Immature natural killer cell (primary cell): ENCODE measurements at regions not wholly inside any gene's neighbourhood (a gene's known extent, or its start where the extent isn't known, plus 50 kb on each side); places are given as distances from the start of the nearest gene placed in this dataset.
"Not testable (repeated sequence)": the region's sequence is repeated elsewhere in the genome, so short reads cannot be mapped to it uniquely, and the experiment has no call there.

Experiments used
- DNase-seq, 3 donors: peaks; one replicate each; pipeline ENCODE4 v3.0.0; 2022; ENCODE audit warnings: mixed read lengths in 1 of 3
- H3K27ac Mint-ChIP-seq, 6 donors: one replicate each; pipeline ENCODE4 v1.8.0; 2020; ENCODE audit warnings: mixed read lengths in 6 of 6, mild to moderate bottlenecking in 5 of 6, inconsistent platforms in 4 of 6, moderate library complexity in 3 of 6
- H3K27me3 Mint-ChIP-seq, 3 donors: one replicate each; pipeline ENCODE4 v1.8.0; 2020 to 2021; ENCODE audit warnings: low read depth in 3 of 3, mild to moderate bottlenecking in 3 of 3, mixed read lengths in 3 of 3, moderate library complexity in 3 of 3, inconsistent platforms in 1 of 3
- H3K36me3 Mint-ChIP-seq, 3 donors: one replicate each; pipeline ENCODE4 v1.8.0; 2020; ENCODE audit warnings: mixed read lengths in 3 of 3, inconsistent platforms in 2 of 3, mild to moderate bottlenecking in 2 of 3
- H3K4me1 Mint-ChIP-seq, 2 donors: one replicate each; pipeline ENCODE4 v1.8.0; 2020; ENCODE audit warnings: inconsistent platforms in 2 of 2, mild to moderate bottlenecking in 2 of 2, mixed read lengths in 2 of 2, moderate library complexity in 1 of 2
- H3K4me3 Mint-ChIP-seq, 5 donors: one replicate each; pipeline ENCODE4 v1.8.0; 2020; ENCODE audit warnings: mild to moderate bottlenecking in 5 of 5, mixed read lengths in 5 of 5, inconsistent platforms in 3 of 5, moderate library complexity in 3 of 5
- H3K9me3 Mint-ChIP-seq, 6 donors: one replicate each; pipeline ENCODE4 v1.8.0; 2020; ENCODE audit warnings: mild to moderate bottlenecking in 6 of 6, mixed read lengths in 6 of 6, inconsistent platforms in 4 of 6, moderate library complexity in 3 of 6

DNA sequence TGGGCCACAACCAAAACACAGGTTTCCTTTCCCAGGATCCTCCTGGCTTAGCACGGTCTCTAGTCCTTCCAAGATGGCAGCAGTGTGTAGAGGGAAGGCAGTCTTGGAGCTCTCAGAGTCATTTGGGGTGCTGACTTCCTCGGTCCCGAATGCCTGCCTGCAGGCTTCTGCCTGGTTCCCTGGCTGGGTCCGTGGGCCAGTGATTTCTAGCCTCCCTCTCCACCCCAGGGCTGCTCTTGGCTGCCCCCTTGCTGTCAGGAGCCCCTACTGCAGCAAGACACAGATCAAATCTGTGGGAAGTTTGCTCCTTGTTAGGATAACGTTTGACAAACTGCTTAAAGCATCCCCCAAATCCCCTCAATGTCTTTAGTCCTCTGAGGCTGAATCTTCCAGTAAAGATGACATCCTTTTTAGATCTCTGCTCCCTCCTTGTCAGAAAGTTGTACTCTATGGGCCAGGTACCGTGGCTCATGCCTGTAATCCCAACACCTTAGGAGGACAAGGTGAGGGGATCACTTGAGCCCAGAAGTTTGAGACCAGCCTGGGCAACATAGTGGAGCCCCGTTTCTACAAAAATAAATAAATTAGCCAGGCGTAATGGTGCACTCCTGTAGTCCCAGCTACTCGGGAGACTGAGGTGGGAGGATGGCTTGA lies 272.5 kb downstream of the RRAGC start:
- peak overlapping the region in 1 of 6 donors; percentile 22 for H3K27ac Mint-ChIP-seq

GRCh38 chr1:38585971-38586370 lies 273.6 kb downstream of the RRAGC start:
- no peaks in the 10 kb centered on the region for H3K4me1 Mint-ChIP-seq
- no peaks in the 10 kb centered on the region for H3K36me3 Mint-ChIP-seq
- H3K27me3 Mint-ChIP-seq = peaks cover 1 to 6% (median 3%) of the 10 kb centered on the region in 3 donors
- no peak overlapping the region for H3K27ac Mint-ChIP-seq
- no peak for DNase-seq
- no peaks in the 10 kb centered on the region for H3K9me3 Mint-ChIP-seq
- no peak overlapping the region for H3K4me3 Mint-ChIP-seq

More for the DNA sequence above, 272.5 kb downstream of the RRAGC start:
- Mint-ChIP-seq H3K9me3 (peaks cover 0 to under 1% (median 0%) of the 10 kb centered on the region in 6 donors), H3K27me3 (peaks cover 1 to 6% (median 3%) of the 10 kb centered on the region in 3 donors), H3K4me3 (no peak overlapping the region), H3K36me3 (no peaks in the 10 kb centered on the region), H3K4me1 (no peaks in the 10 kb centered on the region)
- peak; percentile 25 to 26 (median 26) for DNase-seq

DNA sequence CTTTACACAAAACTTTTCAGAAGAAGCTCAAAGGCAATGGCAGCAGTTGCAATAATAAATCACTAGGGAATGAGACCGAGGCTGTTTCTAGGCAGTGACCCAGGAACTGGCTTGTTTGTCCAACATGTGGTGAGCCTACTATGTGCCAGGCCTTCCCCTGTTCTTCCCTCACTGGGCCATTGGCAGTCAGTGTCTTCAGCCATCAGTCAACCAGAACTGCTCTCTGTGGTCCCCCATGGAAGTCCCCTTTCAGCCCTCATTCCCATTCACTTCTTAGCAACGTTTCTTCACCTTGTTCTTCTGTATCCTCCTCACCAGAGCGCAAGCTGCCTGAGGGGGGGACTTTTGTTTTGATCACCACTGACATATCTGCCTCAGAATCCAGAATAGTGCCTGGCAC lies 274.1 kb downstream of the RRAGC start:
- no peaks in the 10 kb centered on the region for H3K4me1 Mint-ChIP-seq
- H3K9me3 Mint-ChIP-seq = no peaks in the 10 kb centered on the region
- peaks cover 1 to 11% (median 3%) of the 10 kb centered on the region in 3 donors for H3K27me3 Mint-ChIP-seq
- DNase-seq = no peak
- H3K4me3 Mint-ChIP-seq = no peak overlapping the region
- no peaks in the 10 kb centered on the region for H3K36me3 Mint-ChIP-seq
- no peak overlapping the region for H3K27ac Mint-ChIP-seq

- no peak overlapping the region for H3K4me3 Mint-ChIP-seq
- H3K9me3 Mint-ChIP-seq = no peaks in the 10 kb centered on the region
- DNase-seq = no peak
- no peaks in the 10 kb centered on the region for H3K36me3 Mint-ChIP-seq
- H3K27ac Mint-ChIP-seq = no peak overlapping the region
- peaks cover 3 to 9% (median 6%) of the 10 kb centered on the region in 3 donors for H3K27me3 Mint-ChIP-seq
- no peaks in the 10 kb centered on the region for H3K4me1 Mint-ChIP-seq
Observed at GRCh38 chr1:38584448-38585355, 274.9 kb downstream of the RRAGC start.

GRCh38 chr1:38583287-38583686 lies 276.3 kb downstream of the RRAGC start:
- H3K27me3 Mint-ChIP-seq = peaks cover 4 to 14% (median 8%) of the 10 kb centered on the region in 3 donors
- H3K9me3 Mint-ChIP-seq, H3K4me1 Mint-ChIP-seq, DNase-seq, H3K27ac Mint-ChIP-seq, H3K36me3 Mint-ChIP-seq, H3K4me3 Mint-ChIP-seq: not testable (repeated sequence)

DNA sequence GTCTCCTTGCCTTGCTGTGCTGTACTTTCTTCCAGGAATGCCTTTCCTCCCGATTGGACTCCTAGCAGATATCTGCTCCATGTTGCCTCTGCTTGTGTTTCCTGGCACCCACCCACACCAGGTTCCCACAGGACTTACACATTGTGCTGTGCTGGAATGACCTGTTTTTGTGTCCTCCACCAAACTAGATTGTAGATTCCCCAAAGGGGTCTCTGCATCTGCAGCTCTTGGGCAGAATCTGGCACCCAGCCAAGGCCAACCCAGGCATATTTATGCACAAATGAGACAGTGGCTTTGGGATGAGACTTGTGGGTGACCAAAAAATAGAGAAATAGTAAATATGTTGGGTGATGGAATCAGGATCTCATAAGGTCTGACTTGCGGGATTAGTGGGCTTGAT lies 278.2 kb downstream of the RRAGC start:
- H3K36me3 Mint-ChIP-seq = no peaks in the 10 kb centered on the region
- H3K4me1 Mint-ChIP-seq = peaks cover 3 to 6% of the 10 kb centered on the region in 2 donors
- no peak for DNase-seq
- no peak overlapping the region for H3K27ac Mint-ChIP-seq
- H3K9me3 Mint-ChIP-seq = no peaks in the 10 kb centered on the region
- H3K4me3 Mint-ChIP-seq = no peak overlapping the region
- H3K27me3 Mint-ChIP-seq = peaks cover 7 to 18% (median 10%) of the 10 kb centered on the region in 3 donors

DNA sequence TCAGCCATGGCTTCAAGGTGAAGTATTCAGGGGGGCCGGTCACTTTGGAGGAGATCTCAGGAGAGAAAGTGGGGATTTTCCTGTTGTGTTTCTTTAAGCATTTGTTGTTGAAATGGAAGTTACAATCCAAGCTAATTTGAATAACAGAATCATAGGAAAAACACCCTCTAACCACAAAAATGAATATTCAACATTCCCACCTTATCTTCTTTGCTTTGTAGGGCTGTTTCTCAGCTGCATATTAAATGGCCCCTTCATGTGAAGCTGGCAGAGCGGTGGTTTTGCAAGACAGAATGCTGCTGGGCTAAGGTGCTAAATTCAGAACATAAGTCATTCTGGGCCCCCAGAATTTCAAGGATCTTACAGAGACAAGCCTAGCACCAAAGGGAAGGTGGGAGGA lies 279.0 kb downstream of the RRAGC start:
- Mint-ChIP-seq H3K4me3 (no peak overlapping the region), H3K4me1 (peaks cover 3 to 6% of the 10 kb centered on the region in 2 donors), H3K27ac (no peak overlapping the region), H3K36me3 (no peaks in the 10 kb centered on the region), H3K9me3 (no peaks in the 10 kb centered on the region), H3K27me3 (peaks cover 7 to 18% (median 10%) of the 10 kb centered on the region in 3 donors)
- no peak for DNase-seq

GRCh38 chr1:38579056-38579455 lies 280.5 kb downstream of the RRAGC start:
- Mint-ChIP-seq H3K4me1 (peaks cover 3 to 6% of the 10 kb centered on the region in 2 donors), H3K27ac (no peak overlapping the region), H3K27me3 (peaks cover 7 to 20% (median 13%) of the 10 kb centered on the region in 3 donors), H3K9me3 (no peaks in the 10 kb centered on the region), H3K4me3 (no peak overlapping the region), H3K36me3 (no peaks in the 10 kb centered on the region)
- DNase-seq = no peak

DNA sequence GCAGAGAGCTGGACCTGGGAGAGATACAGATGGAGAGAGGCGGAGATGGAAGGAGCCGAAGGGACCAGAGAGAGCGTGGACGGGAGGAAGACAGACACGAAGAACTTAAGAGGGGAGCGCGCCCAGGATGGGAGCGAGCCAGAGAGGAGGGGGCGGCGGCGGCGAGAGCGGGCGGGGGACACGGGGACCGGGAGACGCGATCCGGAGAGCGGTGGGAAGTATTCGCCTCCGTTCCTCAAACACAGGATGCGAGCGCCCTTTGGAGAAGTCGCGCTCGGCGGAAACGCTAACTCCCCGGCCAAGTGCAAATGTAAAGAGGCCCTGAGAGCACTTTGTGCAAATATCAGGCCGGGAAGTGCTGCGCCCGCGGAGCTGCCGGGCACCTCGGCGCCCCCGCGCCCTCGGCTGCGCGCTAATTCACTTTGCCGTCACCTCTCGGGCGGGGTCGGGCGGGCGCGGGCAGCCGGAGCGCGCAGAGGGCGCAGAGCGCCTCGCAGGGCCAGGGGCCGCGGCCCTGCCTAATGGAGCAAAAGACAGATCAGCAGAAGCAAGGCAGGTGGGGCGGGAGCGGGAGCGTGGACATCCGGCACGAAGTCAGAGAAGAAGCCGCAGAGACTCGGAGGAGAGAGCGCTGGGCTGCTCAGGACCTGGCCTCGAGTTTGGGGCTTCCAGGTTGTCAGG lies 281.2 kb downstream of the RRAGC start:
- DNase-seq = no peak
- Mint-ChIP-seq H3K27me3 (peaks cover 7 to 20% (median 13%) of the 10 kb centered on the region in 3 donors), H3K4me1 (peaks cover 3 to 6% of the 10 kb centered on the region in 2 donors), H3K9me3 (no peaks in the 10 kb centered on the region), H3K4me3 (peak overlapping the region in 2 of 5 donors; percentile 10 to 30), H3K36me3 (no peaks in the 10 kb centered on the region), H3K27ac (no peak overlapping the region)

DNA sequence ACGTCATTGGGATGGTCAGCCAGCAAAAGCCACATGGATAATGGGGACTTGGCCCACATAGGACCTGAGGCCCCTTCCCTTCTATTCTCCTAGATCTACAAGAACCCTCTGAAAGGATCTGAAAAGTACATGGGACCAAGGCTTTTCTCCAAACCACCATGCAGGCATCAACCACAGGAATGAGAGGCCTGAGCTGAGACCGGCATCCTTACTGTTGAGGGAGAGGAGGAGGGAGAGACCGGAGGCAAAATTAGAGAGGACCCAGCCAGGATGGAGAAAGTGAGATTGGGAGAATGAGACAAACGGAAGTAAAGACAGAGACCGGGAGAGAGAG lies 281.7 kb downstream of the RRAGC start:
- peaks cover 7 to 20% (median 13%) of the 10 kb centered on the region in 3 donors for H3K27me3 Mint-ChIP-seq

DNA sequence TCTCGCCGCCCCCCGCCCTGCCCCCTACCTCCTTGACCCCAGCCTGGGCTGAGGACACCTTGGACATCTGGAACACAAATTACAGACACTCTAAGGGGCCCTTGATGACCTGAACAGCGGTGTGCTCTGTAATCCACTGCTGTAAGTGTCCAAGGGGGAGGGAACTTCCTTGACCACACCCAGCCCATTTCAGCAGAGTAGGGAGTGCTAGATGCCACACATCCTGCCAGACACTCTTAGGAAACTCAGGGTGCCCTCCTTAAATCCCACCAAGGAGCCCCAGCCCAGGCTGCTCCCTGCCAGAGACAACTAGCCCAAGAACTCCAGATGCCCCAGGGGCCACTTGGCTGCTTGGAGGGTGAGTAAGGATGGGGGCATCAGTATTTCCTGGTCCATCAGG lies 282.2 kb downstream of the RRAGC start:
- no peak overlapping the region for H3K4me3 Mint-ChIP-seq
- H3K9me3 Mint-ChIP-seq = no peaks in the 10 kb centered on the region
- H3K36me3 Mint-ChIP-seq = no peaks in the 10 kb centered on the region
- H3K27me3 Mint-ChIP-seq = peaks cover 7 to 22% (median 13%) of the 10 kb centered on the region in 3 donors
- H3K27ac Mint-ChIP-seq = no peak overlapping the region
- H3K4me1 Mint-ChIP-seq = peaks cover 3 to 6% of the 10 kb centered on the region in 2 donors
- DNase-seq = no peak

More for the DNA sequence above, 281.7 kb downstream of the RRAGC start:
- H3K9me3 Mint-ChIP-seq = no peaks in the 10 kb centered on the region
- H3K4me3 Mint-ChIP-seq = peak overlapping the region in 1 of 5 donors; percentile 30
- no peak overlapping the region for H3K27ac Mint-ChIP-seq
- H3K4me1 Mint-ChIP-seq = peaks cover 3 to 6% of the 10 kb centered on the region in 2 donors
- DNase-seq = no peak
- no peaks in the 10 kb centered on the region for H3K36me3 Mint-ChIP-seq

GRCh38 chr1:38576241-38576640 lies 283.3 kb downstream of the RRAGC start:
- Mint-ChIP-seq H3K4me3 (no peak overlapping the region), H3K27ac (no peak overlapping the region), H3K4me1 (peaks cover 3 to 6% of the 10 kb centered on the region in 2 donors), H3K9me3 (no peaks in the 10 kb centered on the region), H3K36me3 (no peaks in the 10 kb centered on the region), H3K27me3 (peaks cover 7 to 28% (median 15%) of the 10 kb centered on the region in 3 donors)
- no peak for DNase-seq

DNA sequence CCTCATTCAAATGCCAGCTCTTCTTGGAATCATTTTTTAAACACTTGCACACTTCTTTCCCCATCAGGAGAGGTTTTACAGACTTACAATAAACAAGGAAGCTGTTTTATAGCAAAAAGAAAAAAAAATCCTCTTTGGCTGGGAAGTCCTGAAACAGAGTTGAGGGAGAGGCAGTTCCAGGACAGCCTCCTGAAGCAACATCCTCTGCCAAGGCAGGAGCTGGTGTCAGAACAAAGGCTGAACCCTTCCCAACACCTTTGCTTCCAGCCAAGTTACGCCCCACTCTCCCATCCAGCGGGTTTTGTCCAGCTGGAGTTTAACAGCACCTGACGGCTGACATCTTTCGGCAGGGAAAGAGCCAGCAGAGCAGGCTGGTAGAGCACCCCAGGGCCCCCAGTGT lies 287.8 kb downstream of the RRAGC start:
- DNase-seq = no peak
- Mint-ChIP-seq H3K27ac (no peak overlapping the region), H3K4me3 (no peak overlapping the region), H3K4me1 (no peaks in the 10 kb centered on the region), H3K27me3 (peaks cover 0 to 17% (median 7%) of the 10 kb centered on the region in 3 donors), H3K36me3 (no peaks in the 10 kb centered on the region), H3K9me3 (no peaks in the 10 kb centered on the region)

- Mint-ChIP-seq H3K36me3 (no peaks in the 10 kb centered on the region), H3K27me3 (peaks cover 0 to 19% (median 8%) of the 10 kb centered on the region in 3 donors), H3K27ac (no peak overlapping the region), H3K9me3 (no peaks in the 10 kb centered on the region), H3K4me1 (no peaks in the 10 kb centered on the region), H3K4me3 (no peak overlapping the region)
- DNase-seq = no peak
Observed at GRCh38 chr1:38570657-38570975, 289.0 kb downstream of the RRAGC start.
